Stomach smooth muscle (tissue), 2 donors: ENCODE measurements at regions not wholly inside any gene's neighbourhood (a gene's known extent, or its start where the extent isn't known, plus 50 kb on each side); places are given as distances from the start of the nearest gene placed in this dataset.

Source experiments
- H3K27ac ChIP-seq: one replicate; pipeline ENCODE4 v1.7.0; 2013; ENCODE audit warnings: mild to moderate bottlenecking, low read length, inconsistent platforms
- H3K27me3 ChIP-seq, 2 donors: one replicate each; pipeline ENCODE4 v1.7.0; 2013; ENCODE audit warnings: low read length in 2 of 2; ENCODE audit not compliant: insufficient read depth in 2 of 2, control insufficient read depth in 1 of 2
- H3K36me3 ChIP-seq, 2 donors: one replicate each; pipeline ENCODE4 v1.7.0; 2013; ENCODE audit warnings: low read length in 2 of 2; ENCODE audit not compliant: control insufficient read depth in 2 of 2, insufficient read depth in 2 of 2
- H3K4me1 ChIP-seq: one replicate; pipeline ENCODE4 v1.7.0; 2013; ENCODE audit warnings: low read length; ENCODE audit not compliant: control insufficient read depth, insufficient read depth
- H3K4me3 ChIP-seq, 2 donors: one replicate each; pipeline ENCODE4 v1.7.0; 2013; ENCODE audit warnings: low read length in 2 of 2
- H3K9ac ChIP-seq, 2 donors: one replicate each; pipeline ENCODE4 v1.7.0; 2013; ENCODE audit warnings: low read length in 2 of 2, mild to moderate bottlenecking in 1 of 2
- H3K9me3 ChIP-seq, 2 donors: one replicate each; pipeline ENCODE4 v1.7.0; 2013; ENCODE audit warnings: low read length in 2 of 2; ENCODE audit not compliant: control insufficient read depth in 2 of 2
- donor health status: healthy.
- donor health status: Pancreatic carcinoma.

DNA sequence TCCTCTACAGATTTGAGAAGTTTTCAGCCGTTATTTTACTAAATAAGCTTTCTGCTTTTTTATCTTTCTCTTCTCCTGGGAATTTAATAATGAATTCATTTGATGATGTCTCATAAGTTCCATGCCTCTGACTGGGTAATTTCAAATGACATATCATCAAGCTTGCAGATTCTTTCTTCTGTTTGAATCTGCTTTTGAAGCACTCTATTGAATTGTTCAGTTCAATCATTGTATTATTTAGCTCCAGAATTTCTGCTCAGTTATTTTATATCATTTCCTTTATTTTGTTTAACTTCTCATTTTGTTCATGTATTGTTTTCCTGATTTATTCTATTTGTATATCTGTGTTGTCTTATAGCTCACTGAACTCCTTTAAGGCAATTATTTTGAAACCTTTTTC, 196.9 kb upstream of the CNTNAP2 start:
- Histone ChIP-seq H3K36me3 (no peaks in the 10 kb centered on the region), H3K4me3 (no peak overlapping the region), H3K9ac (no peak overlapping the region)

DNA sequence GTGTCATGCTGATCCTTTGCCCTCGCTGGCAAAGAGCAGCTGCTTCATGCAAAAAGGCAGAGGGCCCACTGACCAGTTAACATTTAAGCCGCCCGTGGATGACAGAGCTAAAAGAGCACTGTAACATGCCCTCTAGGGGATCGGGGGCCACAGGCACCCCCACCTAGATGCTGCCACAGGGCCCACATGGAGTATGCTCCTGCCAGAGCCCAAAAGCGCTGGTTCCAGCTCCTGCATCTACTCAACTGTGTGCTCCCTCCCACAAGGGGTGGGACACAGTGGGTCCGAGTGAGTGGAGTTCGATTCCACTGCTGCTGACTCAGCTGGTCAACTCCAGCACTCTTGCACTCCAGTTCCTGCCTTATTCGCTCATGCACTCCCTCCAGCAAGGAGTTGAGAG, 199.8 kb upstream of the CNTNAP2 start:
- peaks cover 0 to 6% of the 10 kb centered on the region in 2 donors for H3K9me3 ChIP-seq
- no peak overlapping the region for H3K4me3 ChIP-seq
- no peak overlapping the region for H3K9ac ChIP-seq
- no peak overlapping the region for H3K27ac ChIP-seq
- no peaks in the 10 kb centered on the region for H3K36me3 ChIP-seq
- no peaks in the 10 kb centered on the region for H3K27me3 ChIP-seq
- no peaks in the 10 kb centered on the region for H3K4me1 ChIP-seq

More for the DNA sequence above, 196.9 kb upstream of the CNTNAP2 start:
- Histone ChIP-seq H3K9me3 (peaks cover 0 to 6% of the 10 kb centered on the region in 2 donors), H3K4me1 (no peaks in the 10 kb centered on the region), H3K27ac (no peak overlapping the region), H3K27me3 (no peaks in the 10 kb centered on the region)

DNA sequence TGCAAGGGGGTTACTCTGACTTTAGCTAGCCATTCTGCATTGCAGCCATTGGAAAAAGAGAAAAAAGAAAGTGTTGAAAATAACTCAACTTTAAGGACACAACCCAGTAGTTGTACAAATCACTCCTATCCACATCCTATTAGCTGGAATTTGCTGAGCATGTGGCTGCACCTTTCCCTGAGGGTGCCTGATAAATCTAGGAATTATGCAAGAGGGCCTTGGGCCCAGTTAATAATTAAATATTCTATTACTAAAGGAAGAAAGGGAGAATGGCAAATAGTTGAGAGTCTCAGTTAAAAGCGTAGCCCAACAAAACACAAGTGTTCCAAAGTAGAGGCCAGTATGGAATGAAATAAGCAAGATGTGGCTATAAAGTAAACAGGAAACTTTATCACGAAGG, 200.9 kb upstream of the CNTNAP2 start:
- Histone ChIP-seq H3K36me3 (no peaks in the 10 kb centered on the region), H3K9me3 (peaks cover 0 to 6% of the 10 kb centered on the region in 2 donors), H3K27me3 (no peaks in the 10 kb centered on the region), H3K9ac (no peak overlapping the region), H3K4me1 (no peaks in the 10 kb centered on the region), H3K27ac (no peak overlapping the region), H3K4me3 (no peak overlapping the region)

DNA sequence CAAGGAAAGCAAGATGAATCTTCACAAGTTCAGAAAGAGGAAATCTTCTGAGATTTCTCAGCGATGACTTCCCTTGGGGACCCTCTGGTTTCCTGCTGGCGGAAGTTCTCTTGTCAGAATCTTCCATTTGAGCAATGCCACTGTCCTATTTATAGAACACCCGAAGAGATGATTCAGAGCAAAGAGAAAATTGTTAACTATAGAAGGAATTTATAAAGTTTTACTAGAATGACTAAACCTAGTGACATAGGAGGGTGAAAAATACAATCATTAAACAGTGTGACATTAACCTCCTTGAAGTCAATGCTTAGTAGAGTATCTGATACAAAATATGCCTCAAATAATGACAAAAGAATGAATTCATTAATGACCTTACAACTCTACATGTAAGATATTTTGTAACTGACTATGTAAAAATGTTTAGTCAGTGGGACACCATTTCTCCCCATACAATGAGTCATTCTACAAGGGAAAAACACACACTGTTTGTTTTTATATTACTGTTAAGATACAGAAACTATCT, 206.5 kb upstream of the CNTNAP2 start:
- H3K27me3 ChIP-seq: no peaks in the 10 kb centered on the region
- H3K4me1 ChIP-seq: no peaks in the 10 kb centered on the region
- no peaks in the 10 kb centered on the region for H3K36me3 ChIP-seq
- no peaks in the 10 kb centered on the region for H3K9me3 ChIP-seq
- no peak overlapping the region for H3K9ac ChIP-seq
- no peak overlapping the region for H3K27ac ChIP-seq
- H3K4me3 ChIP-seq: no peak overlapping the region

DNA sequence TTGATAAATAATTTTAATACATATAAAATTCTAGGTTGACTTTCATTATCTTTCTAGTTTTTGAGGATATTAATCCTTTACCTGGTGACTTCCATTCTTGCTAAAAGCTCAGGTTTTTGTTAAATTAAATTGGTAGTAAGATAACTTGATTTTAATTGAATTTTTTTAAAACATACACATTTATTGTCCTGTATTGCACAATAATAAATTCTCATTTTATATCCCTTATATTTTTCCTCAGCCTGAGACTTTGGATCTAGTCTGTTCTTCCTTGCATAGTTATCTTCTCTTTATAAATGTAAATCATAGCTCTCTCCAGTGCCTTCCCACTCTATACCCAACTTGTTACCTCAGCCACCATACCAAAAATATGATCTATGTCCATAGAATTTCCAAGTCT, 212.9 kb upstream of the CNTNAP2 start:
- H3K9ac ChIP-seq: no peak overlapping the region
- H3K27me3 ChIP-seq: no peaks in the 10 kb centered on the region
- no peaks in the 10 kb centered on the region for H3K4me1 ChIP-seq
- H3K36me3 ChIP-seq: no peaks in the 10 kb centered on the region
- no peak overlapping the region for H3K27ac ChIP-seq
- H3K4me3 ChIP-seq: no peak overlapping the region
- H3K9me3 ChIP-seq: peaks cover 0 to 4% of the 10 kb centered on the region in 2 donors

DNA sequence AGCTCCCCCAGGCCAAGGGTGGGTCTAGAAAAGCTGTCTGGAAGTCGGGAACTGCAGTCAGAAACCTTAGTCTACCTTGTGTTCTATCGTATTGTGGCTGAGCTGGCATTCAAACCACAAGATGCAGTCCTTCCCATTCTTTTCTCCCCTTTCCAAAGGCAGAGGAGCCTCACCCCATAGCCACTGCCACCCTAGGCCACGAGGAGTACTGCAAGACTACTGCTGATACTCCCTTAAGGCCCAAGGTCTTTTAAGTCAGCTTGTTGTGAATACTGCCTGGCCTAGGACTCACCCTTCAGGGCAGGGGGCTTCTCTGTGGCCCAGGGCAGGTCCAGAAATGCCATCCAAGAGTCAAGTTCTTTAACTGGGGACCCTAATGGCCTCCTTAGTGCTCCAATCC, 214.5 kb upstream of the CNTNAP2 start:
- Histone ChIP-seq H3K36me3 (no peaks in the 10 kb centered on the region), H3K27ac (no peak overlapping the region), H3K4me1 (no peaks in the 10 kb centered on the region), H3K27me3 (no peaks in the 10 kb centered on the region), H3K9me3 (peaks cover 0 to 4% of the 10 kb centered on the region in 2 donors), H3K9ac (no peak overlapping the region), H3K4me3 (no peak overlapping the region)

DNA sequence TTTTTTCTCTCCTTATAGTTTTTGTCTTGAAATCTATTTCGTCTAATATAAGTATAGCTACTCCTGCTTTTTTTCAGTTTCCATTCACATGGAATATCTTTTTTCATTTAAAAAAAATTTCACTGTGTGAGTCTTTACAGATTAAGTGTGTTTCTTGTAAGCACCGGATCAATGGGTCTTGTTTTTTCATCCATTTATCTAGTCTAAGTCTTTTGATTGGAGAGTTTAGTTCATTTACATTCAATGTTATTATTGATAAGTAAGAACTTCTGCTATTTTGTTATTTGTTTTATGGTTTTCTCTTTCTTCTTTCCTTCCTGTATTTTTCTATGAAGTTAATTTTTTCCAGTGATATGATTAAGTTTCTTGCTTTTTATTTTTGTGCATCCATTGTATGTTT, 216.7 kb upstream of the CNTNAP2 start:
- H3K9ac ChIP-seq: no peak overlapping the region
- no peaks in the 10 kb centered on the region for H3K36me3 ChIP-seq
- no peak overlapping the region for H3K4me3 ChIP-seq
- H3K9me3 ChIP-seq: peaks cover 0 to 4% of the 10 kb centered on the region in 2 donors
- no peak overlapping the region for H3K27ac ChIP-seq
- H3K4me1 ChIP-seq: no peaks in the 10 kb centered on the region
- no peaks in the 10 kb centered on the region for H3K27me3 ChIP-seq

DNA sequence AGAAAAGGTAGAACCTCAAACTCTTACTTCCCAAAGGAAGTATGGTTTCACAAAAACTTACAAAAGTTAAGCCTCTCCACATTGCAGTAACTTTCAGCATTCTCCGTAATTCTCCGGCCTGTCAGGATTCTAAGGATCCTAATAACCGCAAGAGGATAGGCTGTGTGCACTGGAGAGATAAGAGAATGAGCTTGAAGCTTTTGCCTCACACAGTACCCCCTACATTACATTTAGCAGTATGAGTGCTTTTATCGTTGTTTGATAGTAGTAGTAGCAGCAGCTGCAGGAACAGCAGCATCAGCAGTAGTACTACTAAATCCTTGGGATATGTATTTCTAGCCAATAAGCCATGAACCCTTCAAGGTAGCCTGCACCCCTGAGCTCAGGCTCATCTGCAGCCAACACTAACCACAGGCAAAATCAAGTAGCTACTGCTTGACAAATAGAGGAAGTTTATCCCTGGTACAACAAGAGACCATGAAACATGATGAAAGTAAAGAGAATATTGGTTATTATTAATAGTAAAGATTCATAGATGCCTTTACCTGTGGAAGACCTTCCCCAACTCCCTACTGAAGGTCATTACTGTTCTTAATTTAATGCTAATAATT, 222.6 kb upstream of the CNTNAP2 start:
- Histone ChIP-seq H3K27me3 (no peaks in the 10 kb centered on the region), H3K27ac (no peak overlapping the region), H3K4me1 (no peaks in the 10 kb centered on the region), H3K9ac (no peak overlapping the region), H3K9me3 (no peaks in the 10 kb centered on the region), H3K4me3 (no peak overlapping the region), H3K36me3 (no peaks in the 10 kb centered on the region)

DNA sequence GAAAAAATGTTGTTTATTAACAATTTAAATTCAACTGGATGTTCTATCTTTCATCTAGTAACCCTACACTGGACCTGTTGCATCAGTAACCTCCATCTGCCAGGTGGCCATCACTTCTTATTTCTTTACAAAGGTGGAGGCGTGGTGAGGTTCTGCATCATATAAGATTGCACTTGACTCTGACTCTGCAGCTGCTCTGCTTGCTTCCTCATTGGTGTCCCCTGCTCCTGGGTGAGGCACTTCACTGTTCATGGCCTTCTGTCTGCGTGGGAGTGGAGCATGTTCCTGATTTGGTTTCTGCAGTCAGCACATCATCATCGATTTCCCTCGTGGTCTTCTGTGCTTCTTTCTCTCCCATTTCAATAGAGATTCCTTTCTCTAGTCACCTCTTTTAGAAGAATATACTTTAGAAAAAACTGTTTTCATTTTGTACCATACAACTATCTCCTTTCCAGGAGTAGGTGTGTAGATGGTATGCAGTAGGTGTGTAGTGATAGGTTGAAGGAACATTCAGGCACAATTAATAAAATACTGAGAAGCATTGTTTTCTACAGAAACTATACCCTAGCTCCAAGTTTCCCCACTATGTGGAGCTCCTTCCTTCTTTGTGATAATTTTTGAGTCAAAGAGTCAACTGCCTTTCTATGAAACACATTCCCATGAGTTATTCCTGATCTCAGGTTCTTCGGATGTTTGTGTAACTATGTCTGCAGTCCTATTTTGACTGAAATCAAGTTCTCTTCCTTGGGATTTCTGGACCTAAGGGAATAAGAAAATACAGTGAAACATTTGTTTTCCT, 231.7 kb upstream of the CNTNAP2 start:
- Histone ChIP-seq H3K9me3 (peaks cover 0 to 5% of the 10 kb centered on the region in 2 donors), H3K27me3 (no peaks in the 10 kb centered on the region), H3K27ac (no peak overlapping the region), H3K36me3 (no peaks in the 10 kb centered on the region), H3K9ac (no peak overlapping the region), H3K4me3 (no peak overlapping the region), H3K4me1 (no peaks in the 10 kb centered on the region)

DNA sequence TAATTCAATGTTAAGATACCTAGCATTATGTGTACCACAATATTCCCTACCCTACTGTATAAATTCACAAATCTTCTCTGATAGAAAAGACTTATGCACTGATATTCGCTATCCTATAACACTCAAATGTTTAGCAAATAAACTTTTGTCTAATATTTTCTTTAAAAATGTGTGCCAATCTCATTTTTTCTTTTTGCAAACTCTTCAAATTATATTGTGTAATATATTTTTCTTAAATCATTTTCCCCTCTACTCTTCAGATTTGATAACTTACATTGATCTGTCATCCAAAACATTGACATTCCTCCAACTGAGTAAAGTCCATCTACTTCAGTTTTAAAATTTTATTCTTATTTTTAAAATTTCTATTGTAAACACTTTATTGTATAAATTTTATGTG, 240.2 kb upstream of the CNTNAP2 start:
- Histone ChIP-seq H3K9ac (no peak overlapping the region), H3K27me3 (no peaks in the 10 kb centered on the region), H3K36me3 (no peaks in the 10 kb centered on the region), H3K9me3 (no peaks in the 10 kb centered on the region), H3K27ac (no peak overlapping the region), H3K4me3 (no peak overlapping the region), H3K4me1 (no peaks in the 10 kb centered on the region)

DNA sequence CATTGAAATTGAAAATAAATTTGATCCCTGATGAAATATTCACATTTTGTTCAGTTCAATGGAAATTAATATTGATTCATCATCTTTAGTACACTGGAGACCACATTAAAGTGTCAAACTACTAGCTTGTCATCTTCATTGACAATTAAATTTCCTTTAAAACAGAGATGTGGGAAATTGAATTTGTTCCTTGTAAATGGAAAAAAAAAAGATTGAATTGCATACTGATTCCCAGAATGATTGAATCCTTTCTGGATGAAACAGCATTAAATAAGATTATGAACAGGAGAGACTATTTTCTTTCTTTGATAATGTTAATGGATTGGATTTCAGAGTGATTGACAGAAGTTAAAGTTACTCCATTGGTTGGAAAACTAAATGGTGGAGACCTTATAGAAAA, 241.3 kb upstream of the CNTNAP2 start:
- Histone ChIP-seq H3K9me3 (no peaks in the 10 kb centered on the region), H3K27me3 (no peaks in the 10 kb centered on the region), H3K4me3 (no peak overlapping the region), H3K27ac (no peak overlapping the region), H3K4me1 (no peaks in the 10 kb centered on the region), H3K36me3 (no peaks in the 10 kb centered on the region), H3K9ac (no peak overlapping the region)
